Motor neuron (in vitro differentiated cells): ENCODE measurements at regions not wholly inside any gene's neighbourhood (a gene's known extent, or its start where the extent isn't known, plus 50 kb on each side); places are given as distances from the start of the nearest gene placed in this dataset.

ENCODE experiments used
- ATAC-seq, 8 experiments: fragments of 200-7000 bp; cut with Tn5 transposase; replicated peaks in 6 of 8; 2 replicates each; pipeline ENCODE4 v1.8.0; 2021; ENCODE audit warnings: mild to moderate bottlenecking in 8 of 8, moderate library complexity in 8 of 8
- H3K27ac ChIP-seq, 2 donors: fragments of 250-450 bp; sonication (Bioruptor Pico); 2 replicates each; pipeline ENCODE4 v1.9.0; 2021; ENCODE audit warnings: antibody characterized with exemption in 2 of 2, mild to moderate bottlenecking in 2 of 2, moderate library complexity in 1 of 2
- H3K4me1 ChIP-seq, 2 donors: fragments of 250-450 bp; sonication (Bioruptor Pico); replicated peaks in 1 of 2; 2 replicates each; pipeline ENCODE4 v1.6.1; 2021; ENCODE audit warnings: antibody characterized with exemption in 2 of 2, mild to moderate bottlenecking in 2 of 2, moderate library complexity in 1 of 2
- H3K4me3 ChIP-seq, 5 donors: fragments of 250-450 bp; sonication (Bioruptor Pico); 2 replicates each; pipeline ENCODE4 v1.9.0; 2021; ENCODE audit warnings: antibody characterized with exemption in 5 of 5, mild to moderate bottlenecking in 5 of 5, moderate library complexity in 4 of 5
- WGBS, 10 experiments: fragments of 450-650 bp; shearing (Covaris generic); methylation state at CpG; one replicate each; pipeline ENCODE4 v1.0.0; 2022; 5-methylcytosine and 5-hydroxymethylcytosine counted together
- in situ Hi-C, 9 experiments: fragments of 400-800 bp; cut with MboI; loops; one replicate each; pipeline ENCODE4 v1.15.0; 2021; ENCODE audit warnings: low sequenced_read_pairs in 9 of 9, low pct_unique_long_range_greater_than_20kb in 2 of 9; ENCODE audit not compliant: unreplicated experiment in 9 of 9

DNA sequence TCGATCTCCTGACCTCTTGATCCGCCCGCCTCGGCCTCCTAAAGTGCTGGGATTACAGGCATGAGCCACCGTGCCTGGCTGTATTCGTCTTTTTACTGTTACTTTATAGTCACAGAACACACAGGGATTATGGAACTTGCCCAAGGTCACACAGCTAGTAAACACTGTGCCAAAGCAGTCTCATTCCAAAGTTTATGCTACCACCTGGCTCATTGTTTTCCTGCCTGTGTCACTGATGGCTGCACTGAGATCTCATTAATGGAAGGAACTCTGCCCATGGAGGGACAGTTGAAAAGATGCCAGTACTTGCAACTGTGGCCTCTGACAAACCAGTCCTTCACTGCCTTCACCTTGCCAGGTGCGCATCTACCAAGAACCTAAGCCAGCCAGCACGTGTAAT is 517.7 kb downstream of the BCOR start:
- ATAC-seq, result no peak
- H3K27ac ChIP-seq, result no peak overlapping the region
- WGBS, 10 experiments, result 67 to 100% methylated on average over 3 to 4 of the region's 8 CpGs; no CpG with 5 or more reads in 8 of the 10 experiments
- no peak overlapping the region for H3K4me3 ChIP-seq
- peaks cover 21 to 22% of the 10 kb centered on the region in 2 donors for H3K4me1 ChIP-seq
- in situ Hi-C loops, result no loop called here

DNA sequence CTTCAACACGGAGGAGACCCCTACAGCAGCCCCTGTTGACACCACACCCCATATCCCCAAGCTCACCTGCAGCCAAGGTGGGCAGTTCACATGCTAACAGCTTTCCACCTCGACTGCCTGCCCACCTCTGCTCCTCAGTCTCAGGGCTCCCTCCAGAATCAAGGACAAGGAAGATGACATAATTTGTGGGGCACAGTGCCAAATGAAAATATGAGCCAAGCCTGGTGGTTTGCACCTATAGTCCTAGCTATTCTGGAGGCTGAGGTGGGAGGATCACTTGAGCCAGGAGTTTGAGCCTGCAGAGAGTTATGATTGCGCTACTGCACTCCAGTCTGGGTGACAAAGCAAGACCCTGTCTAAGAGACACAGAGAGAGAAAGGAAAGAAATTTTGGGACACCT is 516.3 kb downstream of the BCOR start:
- WGBS, 10 experiments, result 0 to 67% (median 45%) methylated on average over 1 to 3 of the region's 3 CpGs; no CpG with 5 or more reads in 6 of the 10 experiments
- Histone ChIP-seq H3K4me1 (peaks cover 22 to 23% of the 10 kb centered on the region in 2 donors), H3K27ac (no peak overlapping the region), H3K4me3 (no peak overlapping the region)
- in situ Hi-C loops, result no loop called here
- ATAC-seq, result no peak

DNA sequence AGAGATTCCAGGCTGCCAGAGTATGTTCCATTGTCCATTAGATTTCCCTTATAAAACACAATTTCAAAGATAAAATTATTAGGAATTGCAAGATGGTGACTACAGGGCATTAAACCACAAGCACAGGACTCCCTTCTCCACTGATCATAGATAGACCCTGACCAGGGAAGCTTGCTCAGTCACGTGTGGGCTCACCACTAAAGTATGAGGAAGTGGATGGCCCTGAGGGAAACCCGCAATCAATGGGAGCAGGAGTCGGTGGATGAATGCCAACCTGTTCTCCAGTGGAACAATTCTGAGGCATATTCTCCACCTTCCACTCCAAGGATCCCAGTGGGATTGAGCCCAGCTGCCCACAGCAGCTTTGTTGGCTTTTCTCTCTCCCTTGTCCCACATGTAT is 515.7 kb downstream of the BCOR start:
- ATAC-seq, result no peak
- no peak overlapping the region for H3K4me3 ChIP-seq
- no peak overlapping the region for H3K27ac ChIP-seq
- in situ Hi-C loops, result no loop called here
- peaks cover 21 to 22% of the 10 kb centered on the region in 2 donors for H3K4me1 ChIP-seq
- WGBS, 10 experiments, result 79 to 100% methylated on average over 1 to 2 of the region's 3 CpGs; no CpG with 5 or more reads in 8 of the 10 experiments

DNA sequence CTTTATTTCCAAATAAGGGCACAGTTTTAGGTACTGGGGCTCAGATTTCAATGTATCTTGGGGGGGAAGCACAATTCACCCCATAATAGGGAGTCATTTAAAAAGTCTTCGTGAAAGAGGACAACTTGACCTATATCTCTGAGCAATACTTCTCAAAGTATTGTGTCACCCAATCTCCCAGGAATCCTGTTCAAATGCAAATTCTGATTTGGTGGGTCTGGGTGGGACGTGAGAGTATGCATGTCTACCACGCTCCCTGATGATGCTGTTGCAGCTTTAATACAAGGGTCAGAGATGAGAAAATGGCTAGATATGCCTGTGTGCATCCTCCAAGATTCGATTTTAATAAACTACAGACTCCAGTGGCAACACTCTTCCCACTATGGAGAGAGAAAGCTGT is 514.8 kb downstream of the BCOR start:
- peak in 1 of 8 experiments; percentile 58 for ATAC-seq
- WGBS, 10 experiments, result 19 to 39% (median 37%) methylated on average over 4 of the region's 4 CpGs; no CpG with 5 or more reads in 7 of the 10 experiments
- Histone ChIP-seq H3K27ac (no peak overlapping the region), H3K4me1 (peaks cover 15 to 19% of the 10 kb centered on the region in 2 donors), H3K4me3 (no peak overlapping the region)
- in situ Hi-C loops, result no loop called here

DNA sequence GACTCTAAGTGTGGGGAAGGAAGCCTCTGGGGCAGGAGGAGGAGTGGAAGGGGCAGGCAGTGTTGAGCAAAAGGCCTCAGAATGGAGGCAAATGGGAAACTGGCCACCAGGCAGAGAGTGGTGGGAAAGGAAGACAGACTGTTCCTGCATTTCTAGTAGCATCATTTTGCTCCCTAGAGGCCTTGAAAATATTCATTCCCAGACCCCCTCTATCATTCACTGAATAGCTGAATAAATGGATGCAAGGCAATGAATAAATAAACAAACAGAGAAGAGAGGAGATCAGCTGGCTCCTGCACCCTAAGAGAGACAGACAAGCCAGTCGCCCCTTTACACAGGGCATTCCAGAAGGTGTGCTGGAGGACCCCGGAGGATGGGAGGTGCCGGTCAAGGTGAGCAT is 511.9 kb downstream of the BCOR start:
- in situ Hi-C loops, result no loop called here
- Histone ChIP-seq H3K27ac (peak overlapping the region; percentile 79 to 82), H3K4me1 (peaks cover 15 to 19% of the 10 kb centered on the region in 2 donors), H3K4me3 (no peak overlapping the region)
- WGBS, 10 experiments, result 63% methylated on average over 2 of the region's 3 CpGs; no CpG with 5 or more reads in 9 of the 10 experiments
- peak in 7 of 8 experiments; percentile 17 to 69 (median 48) for ATAC-seq

DNA sequence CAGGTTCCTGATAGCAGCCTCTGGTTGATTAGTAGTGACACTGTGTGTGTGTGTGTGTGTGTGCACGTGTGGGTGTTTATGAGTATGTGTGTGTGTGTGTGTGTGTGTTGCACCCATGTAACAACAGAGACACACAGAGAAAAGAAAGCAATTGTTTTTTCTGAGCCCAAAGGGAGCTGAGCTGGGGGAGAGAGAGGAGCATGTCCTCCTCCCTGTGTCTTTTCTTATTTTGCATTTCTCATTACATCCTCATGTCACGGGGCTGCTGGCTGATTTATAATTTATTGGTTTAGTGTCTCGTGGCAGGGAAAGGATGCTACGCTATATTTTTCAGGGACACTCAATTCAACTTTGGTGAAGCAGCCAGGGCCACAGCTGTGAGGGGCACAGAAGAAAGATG is 511.4 kb downstream of the BCOR start:
- WGBS, 10 experiments, result 0 to 50% (median 29%) methylated on average over 1 to 3 of the region's 4 CpGs; no CpG with 5 or more reads in 7 of the 10 experiments
- Histone ChIP-seq H3K4me1 (peaks cover 15 to 19% of the 10 kb centered on the region in 2 donors), H3K27ac (peak overlapping the region; percentile 79 to 82), H3K4me3 (no peak overlapping the region)
- in situ Hi-C loops, result no loop called here
- ATAC-seq, result peak in 6 of 8 experiments; percentile 17 to 88 (median 80)

DNA sequence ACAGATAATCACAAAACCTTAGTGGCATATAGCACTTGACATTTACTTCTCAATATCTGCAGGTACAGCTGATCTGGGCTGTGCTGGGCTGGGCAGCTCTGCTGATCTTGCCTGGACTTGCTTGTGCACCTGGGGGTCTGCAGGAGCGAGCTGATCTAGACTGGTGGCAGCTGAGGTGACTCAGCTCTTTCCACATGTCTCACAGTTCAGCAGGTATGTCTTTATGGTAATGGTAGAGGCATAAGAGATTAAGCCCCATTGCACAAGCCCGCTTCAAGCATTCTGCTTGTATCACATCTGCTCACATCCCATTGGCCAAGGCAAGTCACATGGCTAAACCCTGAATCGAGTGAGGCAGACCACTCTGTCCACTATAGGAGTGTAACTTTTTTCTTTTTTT is 506.7 kb downstream of the BCOR start:
- in situ Hi-C loops, result no loop called here
- H3K4me3 ChIP-seq, result no peak overlapping the region
- no peak overlapping the region for H3K27ac ChIP-seq
- 0 to 25% methylated on average over 1 to 2 of the region's 3 CpGs; no CpG with 5 or more reads in 8 of the 10 experiments for WGBS, 10 experiments
- peak in 1 of 8 experiments; percentile 22 for ATAC-seq
- peaks cover 7 to 11% of the 10 kb centered on the region in 2 donors for H3K4me1 ChIP-seq

DNA sequence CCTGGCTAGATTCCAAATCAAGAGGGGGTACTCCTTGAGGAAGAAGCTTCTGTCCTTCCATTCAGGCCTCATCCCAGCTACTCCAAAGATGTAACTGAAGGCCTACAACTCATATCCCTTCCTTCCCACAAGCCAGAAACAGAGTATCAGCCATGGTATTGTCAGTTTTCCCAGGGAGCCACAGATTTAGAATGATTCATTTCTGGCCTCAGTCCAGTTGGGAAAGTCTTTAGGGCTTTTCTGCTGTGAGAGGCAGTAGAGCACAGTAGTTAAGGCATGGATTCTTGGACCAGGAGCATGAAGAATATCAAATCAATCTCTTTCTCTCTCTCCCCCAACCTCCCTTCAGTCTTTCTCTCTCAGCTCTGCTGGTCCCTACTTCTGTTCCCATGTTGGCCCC is 505.0 kb downstream of the BCOR start:
- in situ Hi-C loops, result no loop called here
- H3K4me3 ChIP-seq, result no peak overlapping the region
- no peak for ATAC-seq
- no peaks in the 10 kb centered on the region for H3K4me1 ChIP-seq
- H3K27ac ChIP-seq, result no peak overlapping the region

DNA sequence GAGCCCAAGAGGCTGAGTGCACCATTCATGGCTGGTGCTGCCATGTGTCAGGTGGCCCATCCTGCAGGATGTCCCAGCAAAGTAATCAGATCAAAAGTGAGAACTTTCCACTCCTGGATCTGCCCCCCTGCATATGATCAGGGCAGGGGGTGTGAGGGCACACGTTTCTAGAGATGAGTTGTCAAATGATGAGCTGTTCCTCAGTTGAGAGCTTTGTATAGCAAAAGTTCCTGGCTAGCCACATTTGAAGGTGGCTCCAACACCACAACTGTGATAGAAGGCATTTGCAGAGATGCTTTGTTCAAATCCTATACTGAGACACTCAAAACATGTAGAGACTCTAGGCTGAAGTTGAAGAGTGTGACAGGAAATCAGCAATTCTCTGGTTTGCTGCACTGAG is 501.8 kb downstream of the BCOR start:
- ATAC-seq, result no peak
- Histone ChIP-seq H3K27ac (no peak overlapping the region), H3K4me1 (peaks cover 8 to 10% of the 10 kb centered on the region in 2 donors), H3K4me3 (no peak overlapping the region)
- 0% methylated on average over 1 of the region's 1 CpG; no CpG with 5 or more reads in 8 of the 10 experiments for WGBS, 10 experiments
- in situ Hi-C loops, result no loop called here

DNA sequence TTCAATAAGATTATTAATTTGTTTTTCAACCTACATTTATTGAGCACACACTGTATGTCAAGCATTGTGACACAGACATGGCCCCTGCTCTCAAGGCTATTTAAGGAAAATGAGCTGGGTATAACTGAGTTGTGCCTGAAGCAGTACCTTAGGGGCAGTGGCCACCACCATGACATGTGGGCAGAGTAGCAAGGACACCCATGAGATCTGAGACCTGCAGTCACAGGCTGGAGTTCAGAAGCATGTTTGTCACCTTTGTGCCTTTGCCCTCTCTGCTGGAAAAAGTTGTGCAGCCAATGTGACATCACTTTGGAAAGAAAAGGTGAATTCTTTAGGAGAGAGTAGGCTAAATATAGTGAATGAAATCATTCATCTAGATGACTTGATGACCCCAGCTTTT is 501.3 kb downstream of the BCOR start:
- in situ Hi-C loops, result no loop called here
- peaks cover 13 to 14% of the 10 kb centered on the region in 2 donors for H3K4me1 ChIP-seq
- H3K27ac ChIP-seq, result no peak overlapping the region
- no peak overlapping the region for H3K4me3 ChIP-seq
- no peak for ATAC-seq

DNA sequence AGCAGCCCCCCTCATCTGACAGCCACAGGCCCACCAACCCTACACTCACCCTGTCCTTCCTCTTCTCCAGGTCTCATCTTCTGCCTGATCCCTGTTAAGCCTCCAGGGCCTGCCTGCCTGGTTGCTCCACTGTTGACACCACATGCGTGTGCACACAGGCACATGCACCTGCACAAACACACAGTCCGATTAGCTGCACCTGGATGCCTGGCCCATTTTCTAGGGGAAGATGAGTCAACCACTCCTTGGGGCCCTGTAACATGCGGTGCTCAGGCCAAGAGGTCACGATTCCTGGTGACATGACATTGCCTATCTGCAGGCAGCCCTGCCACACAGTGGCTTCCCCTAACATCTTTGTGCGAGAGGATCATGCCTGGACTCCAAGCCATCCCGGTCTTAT is 498.4 kb downstream of the BCOR start:
- in situ Hi-C loops, result no loop called here
- no peak for ATAC-seq
- H3K4me1 ChIP-seq, result peaks cover 26 to 30% of the 10 kb centered on the region in 2 donors
- WGBS, 10 experiments, result 54 to 100% methylated on average over 1 to 6 of the region's 6 CpGs; no CpG with 5 or more reads in 8 of the 10 experiments
- no peak overlapping the region for H3K27ac ChIP-seq
- no peak overlapping the region for H3K4me3 ChIP-seq

DNA sequence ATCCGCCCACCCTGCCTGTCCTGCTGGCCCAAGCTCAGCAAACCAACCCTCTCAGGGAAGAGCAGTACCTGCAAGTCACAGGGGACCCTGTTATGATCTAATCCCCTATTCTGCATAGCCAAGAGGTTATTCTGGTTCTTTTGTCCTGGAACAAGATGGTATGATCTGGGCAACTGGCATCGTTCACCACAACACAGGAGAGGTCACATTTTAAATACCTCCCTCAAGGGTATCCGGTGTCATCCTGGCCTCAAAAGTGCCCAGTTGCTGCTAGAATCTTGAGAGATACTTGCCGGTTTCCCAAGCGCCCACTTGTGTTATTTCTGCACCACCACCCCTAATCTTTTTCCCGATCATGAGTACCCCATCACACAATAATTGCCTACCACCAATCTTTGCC is 497.5 kb downstream of the BCOR start:
- no peak overlapping the region for H3K4me3 ChIP-seq
- 64 to 80% methylated on average over 1 to 4 of the region's 6 CpGs; no CpG with 5 or more reads in 8 of the 10 experiments for WGBS, 10 experiments
- H3K27ac ChIP-seq, result peak overlapping the region in 1 of 2 donors; percentile 67
- in situ Hi-C loops, result no loop called here
- peaks cover 26 to 30% of the 10 kb centered on the region in 2 donors for H3K4me1 ChIP-seq
- ATAC-seq, result no peak

DNA sequence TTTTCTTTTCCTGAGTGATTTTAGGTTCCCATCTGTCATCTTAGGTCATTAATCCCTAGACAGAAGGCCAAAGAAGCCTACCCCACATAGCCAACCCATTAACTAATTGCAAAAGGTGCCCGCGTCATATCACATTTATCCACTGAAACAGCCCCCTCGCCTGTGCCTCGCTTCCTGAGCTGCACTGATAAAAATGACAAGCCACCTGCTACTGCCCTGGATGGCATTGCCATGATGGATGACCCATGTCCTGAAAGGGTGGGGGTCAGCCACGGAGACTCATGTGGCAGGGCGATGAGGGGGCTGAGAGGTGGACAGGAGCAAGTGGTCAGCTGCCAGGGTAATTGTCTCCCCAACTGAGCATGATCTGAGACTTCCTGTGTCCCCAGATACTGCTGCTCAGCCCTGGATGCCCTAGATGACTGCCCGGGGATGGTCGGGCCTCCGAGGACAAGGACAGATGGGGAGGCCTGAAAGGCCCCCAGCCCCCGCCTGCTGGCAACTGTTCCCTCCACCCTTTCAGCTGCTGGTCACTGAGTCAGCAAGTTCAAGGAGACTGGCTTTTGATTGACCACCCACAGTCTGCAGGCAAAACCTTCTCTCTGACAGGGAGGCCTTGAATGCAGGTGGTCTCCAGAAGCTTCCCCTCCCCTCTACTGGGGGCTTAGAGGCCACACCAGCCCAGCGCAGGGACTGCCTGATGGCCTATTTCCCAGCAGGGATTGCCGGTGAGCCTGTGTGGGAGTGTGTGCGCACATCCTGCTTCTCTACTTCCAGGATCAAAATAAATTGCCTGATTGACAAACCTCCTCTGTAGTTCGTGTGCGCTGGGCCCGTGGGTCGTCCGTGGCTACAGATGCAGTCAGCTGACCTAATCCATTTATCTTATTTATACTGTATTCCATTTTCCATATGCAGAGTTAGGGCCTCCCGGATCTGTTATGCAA is 496.3 kb downstream of the BCOR start:
- H3K4me3 ChIP-seq, result no peak overlapping the region
- peak; percentile 80 to 90 (median 88) for ATAC-seq
- WGBS, 10 experiments, result 0 to 22% (median 0%) methylated on average over 4 to 7 of the region's 19 CpGs; no CpG with 5 or more reads in 7 of the 10 experiments
- in situ Hi-C loops, result no loop called here
- peaks cover 26 to 30% of the 10 kb centered on the region in 2 donors for H3K4me1 ChIP-seq
- peak overlapping the region; percentile 2 to 67 for H3K27ac ChIP-seq
